CD4-positive, alpha-beta T cell treated with Interferon alpha-2 for 1 hour (primary cell): ENCODE measurements at regions not wholly inside any gene's neighbourhood (a gene's known extent, or its start where the extent isn't known, plus 50 kb on each side); places are given as distances from the start of the nearest gene placed in this dataset.

Experiments
- DNase-seq, 2 donors: peaks; one replicate each; pipeline ENCODE4 v3.0.0-alpha.2; 2020 to 2022

- no peak for DNase-seq
These were observed 348.3 kb upstream of the CDH6 start for GRCh38 chr5:30845194-30845593.

DNA sequence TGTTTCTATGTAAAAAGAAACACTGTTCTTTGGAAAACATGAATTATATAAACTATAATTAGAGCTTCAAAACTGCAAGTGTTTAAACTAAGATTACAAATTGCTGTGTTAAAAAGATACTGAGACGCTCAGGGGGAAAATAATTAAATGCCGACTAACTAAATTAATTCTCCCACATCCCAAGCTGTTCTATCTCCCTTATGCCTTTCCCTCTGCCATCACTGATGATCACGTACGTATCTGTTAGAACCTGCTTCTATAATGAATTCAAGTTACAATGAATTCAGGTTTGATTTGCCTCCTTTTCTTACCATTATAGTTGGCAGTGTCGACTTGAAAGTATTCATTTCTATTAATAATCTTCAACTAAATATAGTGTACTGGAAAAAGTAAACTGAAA, 349.9 kb upstream of the CDH6 start:
- no peak for DNase-seq

DNA sequence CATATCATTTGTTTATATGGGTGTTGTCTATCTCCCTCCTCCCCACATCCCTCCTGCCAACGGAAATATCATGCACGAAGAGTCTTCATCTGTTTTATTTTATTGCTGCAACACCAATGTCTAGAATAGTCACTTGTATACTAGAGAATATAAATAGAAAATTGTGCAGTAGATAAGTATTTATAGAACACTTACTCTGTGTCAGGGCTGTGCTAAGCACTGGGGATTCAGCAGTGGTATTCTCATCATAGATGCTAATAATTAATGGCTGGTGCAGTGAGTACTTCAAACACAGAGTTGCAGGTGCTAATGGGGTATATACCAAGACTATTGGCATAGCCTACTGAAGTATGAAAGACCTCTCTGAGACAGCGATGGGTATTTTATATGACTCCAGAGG, 353.5 kb upstream of the CDH6 start:
- DNase-seq = no peak

DNA sequence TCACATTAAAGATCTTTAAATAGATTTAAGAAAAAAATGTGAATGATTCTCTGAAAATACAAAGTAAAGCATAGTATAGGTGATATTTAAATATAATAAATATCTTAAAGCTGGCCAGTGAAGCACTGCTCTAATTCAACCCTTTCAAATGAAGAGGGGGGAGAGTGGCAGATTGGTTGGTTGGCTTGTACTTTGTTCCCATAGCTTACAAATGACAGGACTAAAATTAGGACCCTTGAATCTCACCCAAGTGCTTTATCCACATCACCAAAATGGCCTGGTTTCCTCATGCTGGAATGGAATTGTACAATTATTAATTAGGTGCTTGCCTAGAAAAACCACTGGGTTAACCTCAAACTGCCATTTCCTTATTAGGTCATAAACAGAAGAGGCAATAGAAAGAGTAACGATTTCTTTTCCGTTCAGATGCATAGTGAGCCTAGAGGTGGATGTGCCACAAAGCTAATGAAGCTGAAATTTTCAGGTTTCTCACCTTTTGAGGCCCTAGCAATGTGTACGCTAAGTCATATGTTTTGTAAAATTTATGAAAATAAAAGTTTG, 354.5 kb upstream of the CDH6 start:
- no peak for DNase-seq

- DNase-seq = no peak
These were observed 361.0 kb upstream of the CDH6 start for GRCh38 chr5:30832519-30832918.

DNA sequence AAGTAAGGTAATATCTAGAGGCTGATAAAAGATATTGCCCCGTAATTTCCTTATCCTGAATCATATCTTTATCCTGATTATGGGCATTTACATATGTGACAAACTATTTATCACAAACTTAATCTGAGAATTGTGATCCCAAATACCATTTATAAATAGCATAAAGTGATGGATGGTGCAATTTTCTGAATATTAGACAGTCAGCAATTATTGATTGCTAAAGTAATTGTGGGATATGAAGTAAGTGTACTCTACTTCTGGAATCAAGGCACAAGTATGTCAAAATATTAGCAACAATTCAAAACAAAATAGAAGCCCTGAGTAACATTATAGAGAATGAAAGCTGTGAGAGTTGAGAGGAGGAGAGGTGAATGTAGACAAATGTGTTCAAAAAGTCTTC, 361.9 kb upstream of the CDH6 start:
- DNase-seq = no peak

DNA sequence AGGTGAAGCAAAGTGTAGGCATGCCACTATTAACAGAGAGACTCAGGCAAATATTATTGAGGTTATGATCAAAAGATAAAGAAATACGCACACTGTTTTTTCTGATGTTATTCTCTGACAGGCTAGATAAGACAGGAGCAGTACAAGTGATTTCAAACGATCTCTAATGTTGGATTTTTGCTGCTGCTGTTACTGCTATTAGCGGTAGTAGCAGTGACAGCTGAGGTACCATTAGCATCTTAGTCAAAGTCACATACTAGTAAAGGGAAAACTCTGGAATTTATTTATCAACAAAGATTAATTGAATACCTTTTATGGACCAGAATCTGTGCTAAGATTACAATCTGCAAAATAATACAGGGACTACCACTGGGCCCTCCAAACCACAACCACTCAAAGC, 362.4 kb upstream of the CDH6 start:
- no peak for DNase-seq

- no peak for DNase-seq
These were observed 382.2 kb upstream of the CDH6 start for GRCh38 chr5:30811298-30811697.

GRCh38 chr5:30809933-30810332, 383.6 kb upstream of the CDH6 start:
- DNase-seq = no peak

DNA sequence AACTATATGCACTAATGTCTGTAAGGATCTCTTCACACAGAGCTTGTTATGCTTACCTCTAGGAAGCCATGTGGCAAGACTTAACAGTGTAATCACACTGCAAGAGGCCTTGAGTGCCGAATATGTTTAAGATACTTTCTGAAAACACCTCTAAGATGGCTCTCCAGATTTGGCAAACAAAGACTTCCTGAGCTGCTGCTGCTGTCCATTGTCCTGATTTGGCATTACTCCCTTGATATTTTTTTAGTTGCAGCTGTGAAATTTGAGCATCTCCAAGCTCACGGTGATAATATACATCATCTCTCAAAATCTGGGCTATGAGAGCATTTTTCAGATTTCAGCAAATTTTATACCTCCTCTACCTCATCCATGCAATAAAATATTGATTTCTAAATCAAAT, 384.5 kb upstream of the CDH6 start:
- DNase-seq = no peak

DNA sequence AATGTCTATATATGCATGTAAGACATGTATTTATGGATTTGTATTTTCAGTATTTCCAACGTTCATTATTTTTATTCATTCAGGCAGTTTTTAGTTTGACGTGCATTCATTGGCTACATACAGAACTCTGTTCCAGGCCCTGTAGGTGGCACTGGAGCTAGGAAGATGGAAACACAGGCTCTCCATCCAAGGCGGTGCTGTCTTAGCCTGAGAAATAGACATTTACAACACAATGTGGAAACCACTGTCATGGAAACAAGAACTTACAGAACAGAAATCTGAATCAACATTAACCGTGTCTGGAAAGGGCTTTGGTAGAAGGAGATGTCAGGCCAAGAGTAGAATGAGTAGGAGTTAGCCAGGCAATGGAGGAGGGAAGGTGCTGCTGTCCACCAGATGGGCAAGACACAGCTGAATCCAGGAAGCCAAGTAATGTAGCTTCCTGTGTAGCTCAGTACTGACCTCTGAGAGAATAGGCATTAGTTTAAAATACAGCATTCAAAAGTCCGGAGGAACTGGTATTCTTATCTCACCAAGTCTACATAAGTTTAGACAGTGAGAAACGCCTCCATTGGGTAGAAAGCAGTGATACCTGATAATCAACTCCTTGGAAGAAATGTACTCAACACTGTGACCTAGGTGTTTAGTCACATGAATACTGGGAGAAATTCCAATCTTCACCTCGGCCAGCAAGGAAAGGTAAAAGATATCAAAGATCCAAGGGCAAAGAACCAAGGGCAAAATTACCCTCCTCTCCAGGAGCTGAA, 388.6 kb upstream of the CDH6 start:
- DNase-seq = no peak

GRCh38 chr5:30802961-30803705, 390.4 kb upstream of the CDH6 start:
- DNase-seq = no peak

DNA sequence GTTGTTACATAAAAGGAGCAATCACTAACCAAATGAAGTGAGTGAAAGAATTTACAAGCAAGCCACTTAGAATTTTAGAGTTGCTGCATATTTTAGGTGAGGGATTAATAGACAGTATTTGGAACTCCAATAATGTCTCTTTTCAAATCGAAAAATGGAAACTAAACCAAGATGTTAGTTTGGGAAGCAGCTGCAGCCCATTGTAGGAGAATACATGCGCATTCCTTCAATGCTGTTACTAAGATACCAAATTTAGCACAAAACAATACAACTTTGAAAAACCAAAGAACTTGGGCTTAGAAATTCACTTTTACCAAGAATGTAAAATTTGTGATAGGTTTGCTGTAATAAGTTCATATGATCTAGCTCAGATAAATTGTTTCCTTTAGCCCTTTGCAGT, 411.8 kb upstream of the CDH6 start:
- no peak for DNase-seq

DNA sequence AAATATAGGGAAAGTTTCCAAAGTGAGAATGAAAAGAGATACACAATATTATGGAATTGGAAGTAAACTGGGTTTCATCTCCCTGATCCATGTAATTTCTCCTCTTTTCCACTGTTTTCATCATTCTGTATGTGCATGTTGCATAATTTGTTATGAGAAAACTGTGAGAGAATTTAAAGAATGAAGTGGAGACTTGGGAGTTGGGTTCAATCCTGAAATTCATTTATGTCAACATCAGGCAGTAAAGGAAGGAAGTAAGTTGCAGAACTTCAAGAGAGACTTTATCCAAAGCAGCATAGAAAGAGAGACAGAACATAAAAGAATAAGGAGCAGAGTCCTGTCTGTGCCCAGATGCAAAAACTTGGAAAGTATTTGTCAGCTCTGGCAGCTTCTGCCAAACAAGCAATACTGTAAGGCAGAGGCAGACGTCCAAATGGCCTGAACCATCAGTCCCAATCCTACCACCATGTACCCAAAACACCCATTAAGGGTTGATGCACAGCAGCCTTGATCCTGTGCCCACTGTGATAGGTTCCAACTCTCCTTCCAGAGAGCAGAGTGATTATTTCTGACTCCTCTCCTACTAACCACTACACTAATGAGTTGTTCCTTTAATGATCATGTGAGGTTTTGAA, 425.3 kb upstream of the CDH6 start:
- no peak for DNase-seq

DNA sequence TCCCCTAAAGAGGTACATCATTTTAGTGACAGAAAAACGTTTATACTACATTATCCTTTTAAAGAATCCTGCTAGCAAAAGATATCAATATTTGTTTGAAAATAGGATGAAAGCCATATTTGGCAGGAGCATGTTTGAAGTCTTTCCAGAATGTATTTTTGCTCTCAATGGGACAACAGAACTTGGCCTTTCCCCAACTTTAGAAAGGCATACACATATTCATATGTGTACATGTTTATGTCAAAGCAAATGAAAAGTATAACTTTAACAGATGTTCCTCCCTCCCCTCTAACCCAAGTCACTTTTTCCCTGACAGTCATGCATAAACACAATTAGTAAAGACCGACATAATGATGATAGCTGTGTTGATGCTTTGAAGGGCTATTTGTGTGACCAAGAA, 427.8 kb upstream of the CDH6 start:
- DNase-seq = no peak

GRCh38 chr5:30765227-30765626, 428.3 kb upstream of the CDH6 start:
- DNase-seq = no peak

DNA sequence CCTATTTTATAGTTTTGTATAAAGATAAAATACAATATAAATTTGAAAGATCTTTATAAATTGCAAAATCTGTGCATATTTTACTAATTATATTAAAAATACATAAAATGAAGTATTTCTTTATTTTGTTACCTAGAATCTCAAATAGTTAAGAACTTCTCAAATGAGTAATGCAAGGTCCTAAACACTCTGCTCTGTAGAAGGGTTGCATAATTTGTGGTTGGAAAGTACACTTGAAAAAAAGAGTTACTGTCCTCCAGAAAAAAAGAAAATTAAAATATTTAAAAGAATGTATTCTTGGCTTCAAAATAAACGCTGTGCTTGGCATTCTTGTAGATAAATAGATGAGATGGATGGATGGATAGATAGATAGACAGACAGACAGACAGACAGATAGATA, 428.8 kb upstream of the CDH6 start:
- no peak for DNase-seq

GRCh38 chr5:30759731-30760130, 433.8 kb upstream of the CDH6 start:
- no peak for DNase-seq

DNA sequence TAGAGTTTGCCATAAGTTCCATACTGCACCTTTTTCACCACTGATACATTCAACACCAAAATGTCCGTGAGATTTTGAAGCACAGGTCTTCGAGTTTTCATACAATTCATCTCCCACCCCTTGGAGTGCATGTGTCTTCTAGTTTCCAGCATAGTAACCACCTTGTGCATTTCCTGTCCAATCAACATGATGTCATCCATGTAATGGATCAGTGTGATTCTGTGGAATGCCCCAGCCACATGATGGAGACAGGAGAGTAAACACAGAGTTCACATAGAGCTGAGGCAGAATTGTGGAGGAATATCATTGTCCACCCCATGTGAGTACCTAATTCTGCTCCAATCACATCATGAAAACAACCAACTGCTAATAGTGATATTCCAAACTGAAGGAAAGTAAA, 441.5 kb upstream of the CDH6 start:
- no peak for DNase-seq

GRCh38 chr5:30749971-30750370, 443.5 kb upstream of the CDH6 start:
- DNase-seq = no peak

DNA sequence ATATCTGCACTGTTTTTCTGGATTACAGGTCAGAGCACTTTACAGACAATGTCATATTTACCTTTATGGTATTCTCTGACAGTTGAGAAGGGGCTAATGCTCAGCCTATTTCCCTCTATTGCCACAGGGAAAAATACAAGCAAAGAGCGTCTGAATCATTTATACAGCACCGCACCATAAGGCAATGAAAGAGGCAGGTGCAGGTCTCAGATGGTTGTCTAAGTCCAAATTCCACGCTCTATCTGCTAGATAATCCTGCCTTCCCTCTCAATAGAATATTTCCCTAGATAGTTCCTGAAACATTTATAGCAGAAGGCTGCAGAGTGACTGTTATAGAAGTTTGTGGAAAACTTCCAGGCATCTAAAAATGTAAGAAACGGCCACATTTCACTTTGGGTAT, 446.1 kb upstream of the CDH6 start:
- no peak for DNase-seq

DNA sequence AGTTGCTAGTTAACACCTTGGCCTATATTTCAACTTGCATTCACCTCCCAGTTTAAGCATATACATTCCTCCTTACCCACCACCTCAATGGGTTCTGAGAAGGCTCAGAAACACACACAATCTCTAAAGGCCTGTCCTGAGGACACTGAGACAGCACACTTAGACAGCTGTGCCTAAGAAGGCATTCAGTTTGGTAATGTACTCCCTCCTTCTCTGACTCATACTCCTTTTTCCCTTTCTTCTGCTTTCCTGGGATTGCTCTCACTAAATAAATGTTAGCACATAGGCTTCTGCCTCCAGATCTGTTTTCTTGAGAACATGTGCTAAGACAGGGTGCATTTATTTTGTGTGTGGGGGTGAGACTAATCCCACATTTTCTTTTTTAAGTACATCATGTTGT, 456.8 kb upstream of the CDH6 start:
- no peak for DNase-seq

DNA sequence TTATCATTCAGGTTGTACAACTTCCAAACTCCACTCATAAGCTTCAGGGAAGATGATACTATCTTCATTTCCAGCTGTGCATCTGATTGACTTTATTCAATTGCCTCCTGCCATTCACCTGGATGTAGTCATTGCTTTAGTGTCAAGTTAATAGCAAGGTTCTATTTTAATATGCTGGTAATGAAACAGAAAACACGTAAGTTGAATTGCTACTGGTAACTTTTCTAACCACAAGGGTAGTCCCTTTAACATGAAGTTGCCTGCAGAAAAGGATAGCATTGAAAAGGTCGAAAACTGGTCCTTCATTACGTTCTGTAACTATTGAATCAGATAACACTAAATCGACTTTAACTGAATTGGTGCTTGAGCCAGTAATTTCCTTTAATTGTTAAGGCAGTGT, 459.4 kb upstream of the CDH6 start:
- no peak for DNase-seq

DNA sequence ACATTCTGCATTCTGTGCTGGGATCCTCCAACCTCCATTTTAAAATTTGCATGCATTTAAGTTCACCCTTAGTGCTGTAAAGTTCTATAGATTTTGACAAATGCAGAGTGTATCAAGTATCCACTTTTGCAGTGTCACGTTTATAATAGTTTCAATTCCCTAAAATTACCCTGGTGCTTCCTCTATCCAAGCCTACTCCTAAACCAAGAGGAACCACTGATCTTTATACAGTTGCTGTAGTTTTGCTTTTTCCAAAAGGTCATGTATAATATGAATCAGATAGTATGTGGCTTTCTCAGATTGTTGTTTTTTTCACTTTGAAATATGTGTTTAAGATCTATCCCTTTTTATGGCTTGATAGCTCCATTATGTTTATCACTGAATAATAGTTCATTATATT, 468.4 kb upstream of the CDH6 start:
- no peak for DNase-seq
